SU-DHL-6 (cell line): ENCODE measurements at regions not wholly inside any gene's neighbourhood (a gene's known extent, or its start where the extent isn't known, plus 50 kb on each side); places are given as distances from the start of the nearest gene placed in this dataset.

Experiments used
- H2AFZ ChIP-seq: fragments of 200-600 bp; sonication (generic); 2 replicates; pipeline ENCODE4 v1.6.1; 2014; ENCODE audit warnings: low read depth, mild to moderate bottlenecking, moderate library complexity, mixed read lengths, antibody characterized with exemption, low read length; ENCODE audit not compliant: severe bottlenecking
- H3F3A ChIP-seq: fragments of 200-600 bp; shearing (Covaris generic); 2 replicates; pipeline ENCODE4 v1.6.0; 2016; ENCODE audit warnings: antibody characterized with exemption, mild to moderate bottlenecking; ENCODE audit not compliant: insufficient read depth
- H3K27ac ChIP-seq: fragments of 200-600 bp; sonication (generic); 2 replicates; pipeline ENCODE4 v1.5.1; 2016; ENCODE audit warnings: low read depth, mild to moderate bottlenecking, low read length, moderate library complexity, mixed read lengths
- H3K27me3 ChIP-seq: fragments of 200-600 bp; sonication (generic), shearing (Covaris generic); 2 replicates; pipeline ENCODE4 v1.6.0; 2014; ENCODE audit warnings: mild to moderate bottlenecking, low read length
- H3K36me3 ChIP-seq: fragments of 200-600 bp; sonication (generic); 2 replicates; pipeline ENCODE4 v1.6.1; 2014; ENCODE audit warnings: mild to moderate bottlenecking, low read length, mixed read lengths
- H3K4me2 ChIP-seq: fragments of 300-600, 200-600 bp; shearing (Covaris generic), sonication (generic); 2 replicates; pipeline ENCODE4 v1.6.0; 2014; ENCODE audit warnings: low read length, low read depth, mild to moderate bottlenecking; ENCODE audit not compliant: poor library complexity, severe bottlenecking
- H3K4me3 ChIP-seq: fragments of 200-600 bp; sonication (generic); 2 replicates; pipeline ENCODE4 v1.5.1; 2014; ENCODE audit warnings: antibody characterized with exemption, low read length, mild to moderate bottlenecking, mixed read lengths; ENCODE audit not compliant: insufficient read depth, poor library complexity, severe bottlenecking
- H3K79me2 ChIP-seq: fragments of 200-600 bp; sonication (generic); 2 replicates; pipeline ENCODE4 v1.6.1; 2014; ENCODE audit warnings: mild to moderate bottlenecking, low read length, moderate library complexity; ENCODE audit not compliant: insufficient read depth
- H3K9ac ChIP-seq: fragments of 200-600 bp; sonication (generic); 2 replicates; pipeline ENCODE4 v1.7.0; 2014; ENCODE audit warnings: mild to moderate bottlenecking, low read length
- H3K9me2 ChIP-seq: fragments of 200-600 bp; sonication (generic); replicated peaks from 2 replicates; pipeline ENCODE4 v1.6.1; 2014; ENCODE audit warnings: low read length; ENCODE audit not compliant: insufficient read depth
- H3K9me3 ChIP-seq: fragments of 200-600 bp; sonication (generic); 2 replicates; pipeline ENCODE4 v1.6.1; 2014; ENCODE audit warnings: low read length, mixed read lengths; ENCODE audit not compliant: insufficient read depth
- H4K20me1 ChIP-seq: fragments of 200-600 bp; sonication (generic); 2 replicates; pipeline ENCODE4 v1.6.1; 2014; ENCODE audit warnings: low read depth, mild to moderate bottlenecking, antibody characterized with exemption, low read length, moderate library complexity, mixed read lengths
- EZH2phosphoT487 ChIP-seq: fragments of 200-600 bp; sonication (generic), shearing (Covaris generic); conservative IDR thresholded peaks from 2 replicates; pipeline ENCODE4 v1.6.1; 2018; ENCODE audit warnings: mild to moderate bottlenecking, antibody characterized with exemption, low read length, moderate library complexity, mixed read lengths
- TF ChIP-seq, protein P1 (sequence below): fragments of 200-600 bp; sonication (generic); IDR thresholded peaks from one replicate; pipeline ENCODE4 v1.5.1; 2017; ENCODE audit warnings: antibody characterized with exemption, mild to moderate bottlenecking, low read length, moderate library complexity; ENCODE audit not compliant: insufficient read depth, poor library complexity, severe bottlenecking

- Histone ChIP-seq H3K9me3 (no peaks in the 10 kb centered on the region), H3K4me3 (no peak overlapping the region), H3K27ac (no peak overlapping the region), H3K4me2 (no peak overlapping the region), H3K79me2 (no peaks in the 10 kb centered on the region), H4K20me1 (no peaks in the 10 kb centered on the region), H3K9ac (no peak overlapping the region), H3F3A (no peaks in the 10 kb centered on the region), H2AFZ (no peak overlapping the region), H3K36me3 (no peaks in the 10 kb centered on the region), H3K27me3 (no peaks in the 10 kb centered on the region), H3K9me2 (no peaks in the 10 kb centered on the region)
- TF ChIP-seq, protein P1, sequence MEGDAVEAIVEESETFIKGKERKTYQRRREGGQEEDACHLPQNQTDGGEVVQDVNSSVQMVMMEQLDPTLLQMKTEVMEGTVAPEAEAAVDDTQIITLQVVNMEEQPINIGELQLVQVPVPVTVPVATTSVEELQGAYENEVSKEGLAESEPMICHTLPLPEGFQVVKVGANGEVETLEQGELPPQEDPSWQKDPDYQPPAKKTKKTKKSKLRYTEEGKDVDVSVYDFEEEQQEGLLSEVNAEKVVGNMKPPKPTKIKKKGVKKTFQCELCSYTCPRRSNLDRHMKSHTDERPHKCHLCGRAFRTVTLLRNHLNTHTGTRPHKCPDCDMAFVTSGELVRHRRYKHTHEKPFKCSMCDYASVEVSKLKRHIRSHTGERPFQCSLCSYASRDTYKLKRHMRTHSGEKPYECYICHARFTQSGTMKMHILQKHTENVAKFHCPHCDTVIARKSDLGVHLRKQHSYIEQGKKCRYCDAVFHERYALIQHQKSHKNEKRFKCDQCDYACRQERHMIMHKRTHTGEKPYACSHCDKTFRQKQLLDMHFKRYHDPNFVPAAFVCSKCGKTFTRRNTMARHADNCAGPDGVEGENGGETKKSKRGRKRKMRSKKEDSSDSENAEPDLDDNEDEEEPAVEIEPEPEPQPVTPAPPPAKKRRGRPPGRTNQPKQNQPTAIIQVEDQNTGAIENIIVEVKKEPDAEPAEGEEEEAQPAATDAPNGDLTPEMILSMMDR, result no peak
- TF ChIP-seq EZH2phosphoT487, result no peak
Measured at GRCh38 chr14:49982501-49982951, 89.6 kb downstream of the ARF6 start.

- Histone ChIP-seq H3K9ac (no peak overlapping the region), H2AFZ (no peak overlapping the region), H3K4me2 (no peak overlapping the region), H4K20me1 (no peaks in the 10 kb centered on the region), H3K79me2 (no peaks in the 10 kb centered on the region), H3K4me3 (no peak overlapping the region), H3K27ac (no peak overlapping the region), H3K9me2 (no peaks in the 10 kb centered on the region), H3K36me3 (no peaks in the 10 kb centered on the region), H3F3A (no peaks in the 10 kb centered on the region), H3K9me3 (no peaks in the 10 kb centered on the region), H3K27me3 (no peaks in the 10 kb centered on the region)
- no peak for TF ChIP-seq EZH2phosphoT487
- TF ChIP-seq, protein P1, result no peak
Measured at GRCh38 chr14:49984424-49984823, 91.5 kb downstream of the ARF6 start.

- H3K4me2 ChIP-seq, result no peak overlapping the region
Measured at GRCh38 chr14:49986343-49987014, 93.6 kb downstream of the ARF6 start.

More at GRCh38 chr14:49986343-49987014, 93.6 kb downstream of the ARF6 start:
- Histone ChIP-seq H4K20me1 (no peaks in the 10 kb centered on the region), H3F3A (no peaks in the 10 kb centered on the region), H3K9me3 (no peaks in the 10 kb centered on the region), H3K4me3 (no peak overlapping the region), H3K27me3 (no peaks in the 10 kb centered on the region), H3K9me2 (no peaks in the 10 kb centered on the region), H2AFZ (no peak overlapping the region), H3K27ac (no peak overlapping the region), H3K79me2 (no peaks in the 10 kb centered on the region), H3K36me3 (no peaks in the 10 kb centered on the region), H3K9ac (no peak overlapping the region)
- no peak for TF ChIP-seq EZH2phosphoT487
- TF ChIP-seq, protein P1, result no peak
